ENCODE measurements at regions not wholly inside any gene's neighbourhood (a gene's known extent, or its start where the extent isn't known, plus 50 kb on each side); places are given as distances from the start of the nearest gene placed in this dataset.

GRCh38 chr20:63084563-63084927, 77.8 kb upstream of the BHLHE23 start:
- H3K27ac ChIP-seq, result no peak overlapping the region

GRCh38 chr20:63083831-63084562, 77.2 kb upstream of the BHLHE23 start:
- Histone ChIP-seq H3K4me1 (no peaks in the 10 kb centered on the region), H3K36me3 (no peaks in the 10 kb centered on the region), H3K27me3 (peaks cover 95% of the 10 kb centered on the region), H3K4me3 (no peak overlapping the region), H3K27ac (no peak overlapping the region), H3K9me3 (peaks cover 0 to 21% (median 0%) of the 10 kb centered on the region in 3 donors)
- no peak for ATAC-seq
- WGBS, 2 donors (ENCODE audit: low coverage in 1 of 2), result 87% methylated on average over 4 of the region's 34 CpGs; no CpG with 5 or more reads in 1 of the 2 donors
- TF ChIP-seq EP300 (IDR thresholded peaks at IDR 0.05), result no peak
- no peak for TF ChIP-seq POLR2A (IDR thresholded peaks at IDR 0.05)
- no peak for TF ChIP-seq CTCF (IDR thresholded peaks at IDR 0.05)
- TF ChIP-seq POLR2AphosphoS5 (IDR thresholded peaks at IDR 0.05), result no peak

More at GRCh38 chr20:63084563-63084927, 77.8 kb upstream of the BHLHE23 start:
- Histone ChIP-seq H3K36me3 (no peaks in the 10 kb centered on the region), H3K4me3 (no peak overlapping the region), H3K9me3 (peaks cover 0 to 16% (median 0%) of the 10 kb centered on the region in 3 donors), H3K4me1 (no peaks in the 10 kb centered on the region), H3K27me3 (peaks cover 97% of the 10 kb centered on the region)
- TF ChIP-seq POLR2AphosphoS5 (IDR thresholded peaks at IDR 0.05) (no peak), CTCF (IDR thresholded peaks at IDR 0.05) (no peak), EP300 (IDR thresholded peaks at IDR 0.05) (no peak), POLR2A (IDR thresholded peaks at IDR 0.05) (no peak)
- 80% methylated on average over 1 of the region's 15 CpGs; no CpG with 5 or more reads in 1 of the 2 donors for WGBS, 2 donors (ENCODE audit: low coverage in 1 of 2)
- ATAC-seq, result no peak

GRCh38 chr20:63082939-63083735, 76.4 kb upstream of the BHLHE23 start:
- ATAC-seq, result no peak
- Histone ChIP-seq H3K27ac (no peak overlapping the region), H3K4me1 (no peaks in the 10 kb centered on the region), H3K36me3 (no peaks in the 10 kb centered on the region), H3K27me3 (peaks cover 86% of the 10 kb centered on the region), H3K4me3 (no peak overlapping the region), H3K9me3 (peaks cover 0 to 30% (median 2%) of the 10 kb centered on the region in 3 donors)
- TF ChIP-seq POLR2AphosphoS5 (IDR thresholded peaks at IDR 0.05) (no peak), POLR2A (IDR thresholded peaks at IDR 0.05) (no peak), CTCF (IDR thresholded peaks at IDR 0.05) (no peak), EP300 (IDR thresholded peaks at IDR 0.05) (no peak)
- 70 to 83% methylated on average over 1 to 2 of the region's 23 CpGs for WGBS, 2 donors (ENCODE audit: low coverage in 1 of 2)

GRCh38 chr20:63082308-63082938, 75.7 kb upstream of the BHLHE23 start:
- H3K27me3 ChIP-seq, result peaks cover 79% of the 10 kb centered on the region
- WGBS, 2 donors (ENCODE audit: low coverage in 1 of 2), result 12 to 14% methylated on average over 7 to 12 of the region's 15 CpGs
- ATAC-seq, result no peak

More at GRCh38 chr20:63082308-63082938, 75.7 kb upstream of the BHLHE23 start:
- Histone ChIP-seq H3K4me3 (no peak overlapping the region), H3K27ac (no peak overlapping the region), H3K9me3 (peaks cover 0 to 37% (median 2%) of the 10 kb centered on the region in 3 donors), H3K36me3 (no peaks in the 10 kb centered on the region), H3K4me1 (no peaks in the 10 kb centered on the region)
- TF ChIP-seq CTCF (IDR thresholded peaks at IDR 0.05), result no peak
- no peak for TF ChIP-seq POLR2AphosphoS5 (IDR thresholded peaks at IDR 0.05)
- no peak for TF ChIP-seq POLR2A (IDR thresholded peaks at IDR 0.05)
- TF ChIP-seq EP300 (IDR thresholded peaks at IDR 0.05), result no peak
